ENCODE measurements at regions not wholly inside any gene's neighbourhood (a gene's known extent, or its start where the extent isn't known, plus 50 kb on each side); places are given as distances from the start of the nearest gene placed in this dataset.

GRCh38 chr6:66326228-66326627 is 619.2 kb upstream of the EYS start:
- DNase-seq (ENCODE audit: low spot score) (no peak), ATAC-seq (ENCODE audit: insufficient number of reproducible peaks, low FRiP score, low read depth) (no peak)
- H3K4me3 ChIP-seq, result no peak overlapping the region
- H3K36me3 ChIP-seq, result no peaks in the 10 kb centered on the region
- no peaks in the 10 kb centered on the region for H3K4me1 ChIP-seq (ENCODE audit: control insufficient read depth in 1 of 2, low read depth in 2 of 2)
- no peak overlapping the region for H3K27ac ChIP-seq
- no peak for TF ChIP-seq CTCF (IDR thresholded peaks at IDR 0.05)
- H3K9me3 ChIP-seq, result no peaks in the 10 kb centered on the region
- no peaks in the 10 kb centered on the region for H3K27me3 ChIP-seq (replicated peaks; ENCODE audit: insufficient read depth)

- Histone ChIP-seq H3K4me3 (no peak overlapping the region), H3K36me3 (no peaks in the 10 kb centered on the region), H3K27ac (no peak overlapping the region), H3K4me1 (ENCODE audit: control insufficient read depth in 1 of 2, low read depth in 2 of 2) (no peaks in the 10 kb centered on the region), H3K27me3 (replicated peaks; ENCODE audit: insufficient read depth) (no peaks in the 10 kb centered on the region), H3K9me3 (no peaks in the 10 kb centered on the region)
- DNase-seq (ENCODE audit: low spot score) (no peak), ATAC-seq (ENCODE audit: insufficient number of reproducible peaks, low FRiP score, low read depth) (no peak)
- TF ChIP-seq CTCF (IDR thresholded peaks at IDR 0.05), result no peak
These were observed 614.0 kb upstream of the EYS start for GRCh38 chr6:66321017-66321416.

GRCh38 chr6:66307490-66307889 is 600.5 kb upstream of the EYS start:
- no peaks in the 10 kb centered on the region for H3K36me3 ChIP-seq
- peaks cover 8% of the 10 kb centered on the region for H3K9me3 ChIP-seq
- H3K27ac ChIP-seq, result no peak overlapping the region
- DNase-seq (ENCODE audit: low spot score) (no peak), ATAC-seq (ENCODE audit: insufficient number of reproducible peaks, low FRiP score, low read depth) (no peak)
- no peaks in the 10 kb centered on the region for H3K4me1 ChIP-seq (ENCODE audit: control insufficient read depth in 1 of 2, low read depth in 2 of 2)
- H3K27me3 ChIP-seq (replicated peaks; ENCODE audit: insufficient read depth), result no peaks in the 10 kb centered on the region
- no peak for TF ChIP-seq CTCF (IDR thresholded peaks at IDR 0.05)
- no peak overlapping the region for H3K4me3 ChIP-seq

GRCh38 chr6:66291905-66292304 is 584.9 kb upstream of the EYS start:
- Histone ChIP-seq H3K27ac (no peak overlapping the region), H3K4me3 (no peak overlapping the region), H3K36me3 (no peaks in the 10 kb centered on the region), H3K9me3 (no peaks in the 10 kb centered on the region), H3K27me3 (replicated peaks; ENCODE audit: insufficient read depth) (no peaks in the 10 kb centered on the region), H3K4me1 (ENCODE audit: control insufficient read depth in 1 of 2, low read depth in 2 of 2) (no peaks in the 10 kb centered on the region)
- no peak for DNase-seq (ENCODE audit: low spot score)
- ATAC-seq (ENCODE audit: insufficient number of reproducible peaks, low FRiP score, low read depth), result no peak
- no peak for TF ChIP-seq CTCF (IDR thresholded peaks at IDR 0.05)

- no peak for ATAC-seq (ENCODE audit: insufficient number of reproducible peaks, low FRiP score, low read depth)
- Histone ChIP-seq H3K27me3 (replicated peaks; ENCODE audit: insufficient read depth) (no peaks in the 10 kb centered on the region), H3K4me1 (ENCODE audit: control insufficient read depth in 1 of 2, low read depth in 2 of 2) (no peaks in the 10 kb centered on the region), H3K9me3 (no peaks in the 10 kb centered on the region), H3K4me3 (no peak overlapping the region), H3K27ac (no peak overlapping the region), H3K36me3 (no peaks in the 10 kb centered on the region)
- TF ChIP-seq CTCF (IDR thresholded peaks at IDR 0.05), result no peak
- no peak for DNase-seq (ENCODE audit: low spot score)
These were observed 582.9 kb upstream of the EYS start for GRCh38 chr6:66289889-66290288.

All from thoracic aorta (tissue), 2 donors.